Stimulated activated CD8-positive, alpha-beta memory T cell treated with anti-CD3 and anti-CD28 coated beads, Interleukin-2, amount 100 ng/mL, for 48 hours (primary cell): ENCODE measurements at regions not wholly inside any gene's neighbourhood (a gene's known extent, or its start where the extent isn't known, plus 50 kb on each side); places are given as distances from the start of the nearest gene placed in this dataset.
"Not testable (repeated sequence)": the region's sequence is repeated elsewhere in the genome, so short reads cannot be mapped to it uniquely, and the experiment has no call there.

Experiments
- DNase-seq, 2 donors: peaks; one replicate each; pipeline ENCODE4 v3.0.0-alpha.2; 2020; ENCODE audit warnings: low read depth in 2 of 2

- no peak for DNase-seq
Measured at GRCh38 chr1:60950224-60951063, 131.9 kb upstream of the NFIA start.

GRCh38 chr1:60949826-60950197 is 132.5 kb upstream of the NFIA start:
- no peak for DNase-seq

GRCh38 chr1:60949154-60949825 is 133.1 kb upstream of the NFIA start:
- DNase-seq: no peak

GRCh38 chr1:60948486-60948885 is 133.9 kb upstream of the NFIA start:
- no peak for DNase-seq

- no peak for DNase-seq
Measured at GRCh38 chr1:60947367-60947766, 135.0 kb upstream of the NFIA start.

GRCh38 chr1:60942896-60943638 is 139.3 kb upstream of the NFIA start:
- DNase-seq: no peak

- no peak for DNase-seq
Measured at GRCh38 chr1:60942291-60942690, 140.1 kb upstream of the NFIA start.

GRCh38 chr1:60940685-60941084 is 141.7 kb upstream of the NFIA start:
- DNase-seq: not testable (repeated sequence)

- DNase-seq: no peak
Measured at GRCh38 chr1:60937720-60938119, 144.6 kb upstream of the NFIA start.

GRCh38 chr1:60936591-60937342 is 145.6 kb upstream of the NFIA start:
- DNase-seq: no peak

- no peak for DNase-seq
Measured at GRCh38 chr1:60936163-60936562, 146.2 kb upstream of the NFIA start.

- DNase-seq: no peak
Measured at GRCh38 chr1:60935599-60936110, 146.7 kb upstream of the NFIA start.

GRCh38 chr1:60930130-60930529 is 152.2 kb upstream of the NFIA start:
- DNase-seq: no peak

- no peak for DNase-seq
Measured at GRCh38 chr1:60924964-60925798, 157.2 kb upstream of the NFIA start.

- DNase-seq: no peak
Measured at GRCh38 chr1:60924165-60924564, 158.2 kb upstream of the NFIA start.

- no peak for DNase-seq
Measured at GRCh38 chr1:60923389-60924087, 158.8 kb upstream of the NFIA start.

- no peak for DNase-seq
Measured at GRCh38 chr1:60922304-60922703, 160.1 kb upstream of the NFIA start.

GRCh38 chr1:60921175-60921574 is 161.2 kb upstream of the NFIA start:
- no peak for DNase-seq

GRCh38 chr1:60920561-60920960 is 161.8 kb upstream of the NFIA start:
- no peak for DNase-seq

- DNase-seq: no peak
Measured at GRCh38 chr1:60918867-60919266, 163.5 kb upstream of the NFIA start.
